Liver (tissue), 8 donors: ENCODE measurements at regions not wholly inside any gene's neighbourhood (a gene's known extent, or its start where the extent isn't known, plus 50 kb on each side); places are given as distances from the start of the nearest gene placed in this dataset.

Experiments used
- DNase-seq: peaks from one replicate; pipeline ENCODE4 v3.0.0-alpha.2; 2017; ENCODE audit warnings: low spot score
- H3K27ac ChIP-seq, 2 donors: one replicate each; pipeline ENCODE4 v1.7.0; 2013; ENCODE audit warnings: inconsistent platforms in 2 of 2, low read length in 2 of 2, control low read depth in 1 of 2, low read depth in 1 of 2, mild to moderate bottlenecking in 1 of 2
- H3K27me3 ChIP-seq, 4 donors: one replicate each; pipeline versions ENCODE4 v1.6.1 to v1.7.0; 2013; ENCODE audit warnings: low read length in 3 of 4, inconsistent platforms in 1 of 4, mild to moderate bottlenecking in 1 of 4, moderate library complexity in 1 of 4; ENCODE audit not compliant: control insufficient read depth in 4 of 4, insufficient read depth in 4 of 4
- H3K36me3 ChIP-seq, 4 donors: one replicate each; pipeline versions ENCODE4 v1.6.1 to v1.7.0; 2013; ENCODE audit warnings: low read length in 3 of 4, mild to moderate bottlenecking in 3 of 4, low read depth in 1 of 4, moderate library complexity in 1 of 4; ENCODE audit not compliant: control insufficient read depth in 4 of 4, insufficient read depth in 3 of 4
- H3K4me1 ChIP-seq, 4 donors: one replicate each; pipeline versions ENCODE4 v1.6.1 to v1.7.0; 2013; ENCODE audit warnings: low read length in 3 of 4, mild to moderate bottlenecking in 3 of 4, moderate library complexity in 1 of 4; ENCODE audit not compliant: control insufficient read depth in 4 of 4, insufficient read depth in 4 of 4
- H3K4me3 ChIP-seq, 3 donors: one replicate each; pipeline versions ENCODE4 v1.6.1 to v1.7.0; 2013; ENCODE audit warnings: low read length in 3 of 3, control low read depth in 1 of 3, low read depth in 1 of 3, mild to moderate bottlenecking in 1 of 3
- H3K9ac ChIP-seq, 2 donors: one replicate each; pipeline ENCODE4 v1.7.0; 2013; ENCODE audit warnings: low read length in 2 of 2, mild to moderate bottlenecking in 2 of 2, moderate library complexity in 2 of 2, control low read depth in 1 of 2, low read depth in 1 of 2
- H3K9me3 ChIP-seq, 4 donors: one replicate each; pipeline versions ENCODE4 v1.6.1 to v1.7.0; 2013; ENCODE audit warnings: low read length in 3 of 4; ENCODE audit not compliant: control insufficient read depth in 4 of 4
- EGR1 ChIP-seq, 2 donors: IDR thresholded peaks; 2 replicates each; pipeline ENCODE4 v1.6.1; 2016 to 2018; ENCODE audit warnings: antibody characterized with exemption in 2 of 2, low read depth in 2 of 2
- FOXA1 ChIP-seq: IDR thresholded peaks from 2 replicates; pipeline ENCODE4 v1.6.1; 2016; ENCODE audit warnings: antibody characterized with exemption
- FOXA2 ChIP-seq: IDR thresholded peaks from 2 replicates; pipeline ENCODE4 v1.6.1; 2016; ENCODE audit warnings: antibody characterized with exemption
- GABPA ChIP-seq, 2 donors: IDR thresholded peaks in 1 of 2; conservative IDR thresholded peaks in 1 of 2; 2 replicates each; pipeline ENCODE4 v1.6.1; 2016; ENCODE audit warnings: antibody characterized with exemption in 2 of 2, mild to moderate bottlenecking in 1 of 2, moderate library complexity in 1 of 2
- HNF4A ChIP-seq, 2 donors: conservative IDR thresholded peaks; 2 replicates each; pipeline ENCODE4 v1.6.1; 2016; ENCODE audit warnings: antibody characterized with exemption in 2 of 2, mild to moderate bottlenecking in 2 of 2
- HNF4G ChIP-seq: IDR thresholded peaks from 2 replicates; pipeline ENCODE4 v1.6.1; 2016; ENCODE audit warnings: antibody characterized with exemption
- JUND ChIP-seq, 2 donors: IDR thresholded peaks; 2 replicates each; pipeline ENCODE4 v1.6.1; 2016; ENCODE audit warnings: antibody characterized with exemption in 2 of 2
- NR2F2 ChIP-seq: IDR thresholded peaks from 2 replicates; pipeline ENCODE4 v1.6.1; 2016; ENCODE audit warnings: antibody characterized with exemption
- RAD21 ChIP-seq, 2 donors: IDR thresholded peaks; 2 replicates each; pipeline ENCODE4 v1.6.1; 2016; ENCODE audit warnings: antibody characterized with exemption in 2 of 2, mild to moderate bottlenecking in 2 of 2
- RXRA ChIP-seq, 2 donors: IDR thresholded peaks; 2 replicates each; pipeline ENCODE4 v1.6.1; 2017 to 2018; ENCODE audit warnings: antibody characterized with exemption in 2 of 2, mild to moderate bottlenecking in 1 of 2
- SP1 ChIP-seq: IDR thresholded peaks from 2 replicates; pipeline ENCODE4 v1.6.1; 2018; ENCODE audit warnings: antibody characterized with exemption, mild to moderate bottlenecking
- YY1 ChIP-seq: IDR thresholded peaks from 2 replicates; pipeline ENCODE4 v1.6.1; 2016; ENCODE audit warnings: antibody characterized with exemption, mild to moderate bottlenecking
- WGBS: extraction: QIAGEN DNeasy Blood & Tissue Kit; methylation state at CpG from one replicate; pipeline ENCODE4 v1.1.7; 2013; 5-methylcytosine and 5-hydroxymethylcytosine counted together
- TF ChIP-seq, protein P1 (sequence below): IDR thresholded peaks from 2 replicates; pipeline ENCODE4 v1.6.1; 2016; ENCODE audit warnings: antibody characterized with exemption
- TF ChIP-seq, protein P2 (sequence below): IDR thresholded peaks from 2 replicates; pipeline ENCODE4 v1.6.1; 2016; ENCODE audit warnings: antibody characterized with exemption
- TF ChIP-seq, protein P3 (sequence below): fragments of 150-350 bp; IDR thresholded peaks from 2 replicates; pipeline ENCODE4 v1.5.1; 2017; ENCODE audit warnings: improper control_type of control experiment, low read depth, low read length; ENCODE audit not compliant: missing input control
- TF ChIP-seq, protein P4 (sequence below): IDR thresholded peaks from 2 replicates; pipeline ENCODE4 v1.6.1; 2016; ENCODE audit warnings: antibody characterized with exemption
- donor health status: healthy.
- donor health status: healthy.
- donor health status: healthy.
- donor health status: healthy.
- donor health status: healthy.

DNA sequence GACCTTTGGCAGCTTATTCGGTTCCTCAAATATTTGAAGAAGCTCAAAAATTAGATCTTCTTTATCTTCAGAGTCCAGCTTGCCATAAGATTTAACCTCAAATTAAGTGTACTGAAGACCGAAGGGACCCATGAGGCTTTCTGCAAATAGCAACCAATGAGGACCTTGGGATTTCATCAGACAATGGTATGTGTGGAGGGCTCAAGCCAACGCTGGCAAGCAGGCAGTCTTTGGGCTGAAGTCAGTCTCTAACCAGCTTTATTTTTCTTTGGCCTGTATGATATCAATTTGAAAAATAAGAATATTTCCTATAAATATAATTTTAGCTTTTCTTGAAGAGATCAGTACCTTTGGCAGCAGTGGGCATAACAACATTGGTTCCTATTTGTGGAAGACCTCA lies 692.7 kb downstream of the MCTP2 start:
- no peaks in the 10 kb centered on the region for H3K36me3 ChIP-seq
- no peak for DNase-seq
- no peak overlapping the region for H3K27ac ChIP-seq
- no peak for TF ChIP-seq RXRA (IDR thresholded peaks at IDR 0.05)
- TF ChIP-seq, protein P1, sequence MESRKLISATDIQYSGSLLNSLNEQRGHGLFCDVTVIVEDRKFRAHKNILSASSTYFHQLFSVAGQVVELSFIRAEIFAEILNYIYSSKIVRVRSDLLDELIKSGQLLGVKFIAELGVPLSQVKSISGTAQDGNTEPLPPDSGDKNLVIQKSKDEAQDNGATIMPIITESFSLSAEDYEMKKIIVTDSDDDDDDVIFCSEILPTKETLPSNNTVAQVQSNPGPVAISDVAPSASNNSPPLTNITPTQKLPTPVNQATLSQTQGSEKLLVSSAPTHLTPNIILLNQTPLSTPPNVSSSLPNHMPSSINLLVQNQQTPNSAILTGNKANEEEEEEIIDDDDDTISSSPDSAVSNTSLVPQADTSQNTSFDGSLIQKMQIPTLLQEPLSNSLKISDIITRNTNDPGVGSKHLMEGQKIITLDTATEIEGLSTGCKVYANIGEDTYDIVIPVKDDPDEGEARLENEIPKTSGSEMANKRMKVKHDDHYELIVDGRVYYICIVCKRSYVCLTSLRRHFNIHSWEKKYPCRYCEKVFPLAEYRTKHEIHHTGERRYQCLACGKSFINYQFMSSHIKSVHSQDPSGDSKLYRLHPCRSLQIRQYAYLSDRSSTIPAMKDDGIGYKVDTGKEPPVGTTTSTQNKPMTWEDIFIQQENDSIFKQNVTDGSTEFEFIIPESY = no peak
- no peak for TF ChIP-seq JUND (IDR thresholded peaks at IDR 0.05)
- TF ChIP-seq EGR1 (IDR thresholded peaks at IDR 0.05; ENCODE audit: low read depth in 2 of 2) = no peak
- no peak for TF ChIP-seq YY1
- TF ChIP-seq, protein P2, sequence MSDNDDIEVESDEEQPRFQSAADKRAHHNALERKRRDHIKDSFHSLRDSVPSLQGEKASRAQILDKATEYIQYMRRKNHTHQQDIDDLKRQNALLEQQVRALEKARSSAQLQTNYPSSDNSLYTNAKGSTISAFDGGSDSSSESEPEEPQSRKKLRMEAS = no peak
- TF ChIP-seq HNF4A (conservative IDR thresholded peaks at IDR 0.05) = no peak
- no peak for TF ChIP-seq FOXA1
- no peak for TF ChIP-seq RAD21 (IDR thresholded peaks at IDR 0.05)
- no peak for TF ChIP-seq SP1
- no peak for TF ChIP-seq FOXA2
- no peak for TF ChIP-seq NR2F2
- TF ChIP-seq, protein P3, sequence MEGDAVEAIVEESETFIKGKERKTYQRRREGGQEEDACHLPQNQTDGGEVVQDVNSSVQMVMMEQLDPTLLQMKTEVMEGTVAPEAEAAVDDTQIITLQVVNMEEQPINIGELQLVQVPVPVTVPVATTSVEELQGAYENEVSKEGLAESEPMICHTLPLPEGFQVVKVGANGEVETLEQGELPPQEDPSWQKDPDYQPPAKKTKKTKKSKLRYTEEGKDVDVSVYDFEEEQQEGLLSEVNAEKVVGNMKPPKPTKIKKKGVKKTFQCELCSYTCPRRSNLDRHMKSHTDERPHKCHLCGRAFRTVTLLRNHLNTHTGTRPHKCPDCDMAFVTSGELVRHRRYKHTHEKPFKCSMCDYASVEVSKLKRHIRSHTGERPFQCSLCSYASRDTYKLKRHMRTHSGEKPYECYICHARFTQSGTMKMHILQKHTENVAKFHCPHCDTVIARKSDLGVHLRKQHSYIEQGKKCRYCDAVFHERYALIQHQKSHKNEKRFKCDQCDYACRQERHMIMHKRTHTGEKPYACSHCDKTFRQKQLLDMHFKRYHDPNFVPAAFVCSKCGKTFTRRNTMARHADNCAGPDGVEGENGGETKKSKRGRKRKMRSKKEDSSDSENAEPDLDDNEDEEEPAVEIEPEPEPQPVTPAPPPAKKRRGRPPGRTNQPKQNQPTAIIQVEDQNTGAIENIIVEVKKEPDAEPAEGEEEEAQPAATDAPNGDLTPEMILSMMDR = no peak
- TF ChIP-seq, protein P4, sequence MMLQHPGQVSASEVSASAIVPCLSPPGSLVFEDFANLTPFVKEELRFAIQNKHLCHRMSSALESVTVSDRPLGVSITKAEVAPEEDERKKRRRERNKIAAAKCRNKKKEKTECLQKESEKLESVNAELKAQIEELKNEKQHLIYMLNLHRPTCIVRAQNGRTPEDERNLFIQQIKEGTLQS = no peak
- no peak for TF ChIP-seq HNF4G
- no peaks in the 10 kb centered on the region for H3K4me1 ChIP-seq
- H3K9me3 ChIP-seq = no peaks in the 10 kb centered on the region
- no peak overlapping the region for H3K9ac ChIP-seq
- 78% methylated on average over 3 of the region's 3 CpGs for WGBS
- H3K27me3 ChIP-seq = no peaks in the 10 kb centered on the region
- H3K4me3 ChIP-seq = no peak overlapping the region

DNA sequence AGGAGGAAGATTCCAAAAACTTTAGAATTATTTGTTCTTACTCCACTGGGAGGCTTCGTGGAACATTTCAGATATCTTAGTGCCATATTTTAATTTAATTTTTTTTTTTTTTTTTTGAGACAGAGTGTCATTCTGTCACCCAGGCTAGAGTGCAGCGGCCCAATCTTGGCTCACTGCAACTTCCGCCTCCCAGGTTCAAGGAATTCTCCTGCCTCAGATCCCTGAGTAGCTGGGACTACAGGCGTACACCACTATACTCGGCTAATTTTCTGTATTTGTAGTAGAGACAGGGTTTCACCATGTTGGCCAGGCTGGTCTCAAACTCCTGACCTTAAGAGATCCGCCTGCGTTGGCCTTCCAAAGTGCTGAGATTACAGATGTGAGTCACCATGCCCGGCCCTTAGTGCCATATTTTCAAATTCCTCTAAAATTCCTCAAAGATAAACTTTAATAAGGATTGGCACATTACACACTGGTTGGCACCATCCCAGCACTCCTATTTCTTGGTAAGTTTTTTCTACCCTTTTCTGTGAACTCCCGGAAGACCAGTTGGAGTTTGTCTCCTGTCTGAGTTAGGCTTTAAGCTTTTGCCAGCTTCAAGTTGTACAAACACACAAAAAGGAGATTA lies 693.7 kb downstream of the MCTP2 start:
- no peak overlapping the region for H3K27ac ChIP-seq
- no peak overlapping the region for H3K9ac ChIP-seq
- no peak for DNase-seq
- H3K27me3 ChIP-seq = no peaks in the 10 kb centered on the region
- H3K4me3 ChIP-seq = no peak overlapping the region
- TF ChIP-seq FOXA1 = no peak
- H3K4me1 ChIP-seq = no peaks in the 10 kb centered on the region
- 84% methylated on average over 9 of the region's 9 CpGs for WGBS
- H3K36me3 ChIP-seq = no peaks in the 10 kb centered on the region
- H3K9me3 ChIP-seq = no peaks in the 10 kb centered on the region

DNA sequence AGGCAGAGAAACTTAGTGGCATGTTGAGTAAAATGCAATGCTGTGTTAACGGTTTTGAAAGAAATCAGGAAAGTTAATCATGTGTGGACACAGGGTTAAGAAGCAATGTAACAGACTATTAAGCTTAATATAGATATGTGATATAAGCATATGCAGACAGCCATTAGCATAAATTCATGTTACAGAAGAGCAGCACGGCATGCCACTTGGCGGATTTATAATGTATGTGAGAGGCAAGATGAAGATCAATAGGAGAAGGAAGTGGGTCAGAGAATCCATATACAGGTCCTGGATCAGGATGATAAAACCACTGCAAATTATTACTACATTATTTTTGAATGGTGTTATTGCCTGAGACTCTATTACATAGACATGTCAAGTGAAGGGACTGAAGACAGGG lies 694.3 kb downstream of the MCTP2 start:
- H3K4me1 ChIP-seq = no peaks in the 10 kb centered on the region
- H3K27ac ChIP-seq = no peak overlapping the region
- H3K9me3 ChIP-seq = no peaks in the 10 kb centered on the region
- DNase-seq = no peak
- WGBS = 89% methylated on average over 3 of the region's 3 CpGs
- no peaks in the 10 kb centered on the region for H3K27me3 ChIP-seq
- no peak overlapping the region for H3K9ac ChIP-seq
- no peaks in the 10 kb centered on the region for H3K36me3 ChIP-seq
- H3K4me3 ChIP-seq = no peak overlapping the region
- TF ChIP-seq, protein P3 = no peak
- no peak for TF ChIP-seq HNF4G
- no peak for TF ChIP-seq HNF4A (conservative IDR thresholded peaks at IDR 0.05)
- no peak for TF ChIP-seq EGR1 (IDR thresholded peaks at IDR 0.05; ENCODE audit: low read depth in 2 of 2)
- no peak for TF ChIP-seq JUND (IDR thresholded peaks at IDR 0.05)
- no peak for TF ChIP-seq FOXA2
- TF ChIP-seq RXRA (IDR thresholded peaks at IDR 0.05) = no peak
- TF ChIP-seq FOXA1 = no peak
- TF ChIP-seq, protein P1 = no peak
- no peak for TF ChIP-seq GABPA (IDR thresholded peaks at IDR 0.05 in 1 of 2, conservative IDR thresholded peaks at IDR 0.05 in 1 of 2)
